Activated naive CD4-positive, alpha-beta T cell treated with Interleukin-2 at 50 U/mL for 16 hours (primary cell): ENCODE measurements at regions not wholly inside any gene's neighbourhood (a gene's known extent, or its start where the extent isn't known, plus 50 kb on each side); places are given as distances from the start of the nearest gene placed in this dataset.
A peak's percentile ranks its signal among the peaks of the same experiment; 100 is the strongest.
"Not testable (repeated sequence)": the region's sequence is repeated elsewhere in the genome, so short reads cannot be mapped to it uniquely, and the experiment has no call there.

Experiments
- DNase-seq: peaks from one replicate; pipeline ENCODE4 v3.0.0-alpha.2; 2020

GRCh38 chr6:150741633-150742200, 123.8 kb upstream of the MTHFD1L start:
- peak; percentile 15 for DNase-seq

- no peak for DNase-seq
These were observed 120.8 kb upstream of the MTHFD1L start for GRCh38 chr6:150744522-150745260.

DNA sequence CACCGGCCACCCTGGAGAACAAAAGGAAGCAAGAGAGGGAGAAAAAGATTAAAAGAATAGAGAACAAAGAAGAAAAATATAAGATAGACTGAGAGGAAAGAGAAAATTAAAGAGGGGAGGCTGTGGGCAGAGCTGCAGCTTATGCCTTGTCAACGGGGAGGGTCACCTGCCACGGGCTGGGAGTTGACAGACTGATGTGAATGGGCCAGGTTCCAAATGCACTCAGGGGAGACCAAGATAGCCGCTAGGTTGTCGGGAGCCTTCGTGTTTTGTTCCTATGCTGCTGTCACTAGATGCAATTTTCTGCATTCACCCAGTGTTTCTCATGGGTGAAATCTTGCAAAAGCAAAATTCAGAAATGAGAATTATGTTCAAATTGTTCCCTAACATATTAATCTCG, 119.6 kb upstream of the MTHFD1L start:
- no peak for DNase-seq

- no peak for DNase-seq
These were observed 118.3 kb upstream of the MTHFD1L start for GRCh38 chr6:150747155-150747554.

GRCh38 chr6:150749091-150749670, 116.3 kb upstream of the MTHFD1L start:
- DNase-seq = no peak

DNA sequence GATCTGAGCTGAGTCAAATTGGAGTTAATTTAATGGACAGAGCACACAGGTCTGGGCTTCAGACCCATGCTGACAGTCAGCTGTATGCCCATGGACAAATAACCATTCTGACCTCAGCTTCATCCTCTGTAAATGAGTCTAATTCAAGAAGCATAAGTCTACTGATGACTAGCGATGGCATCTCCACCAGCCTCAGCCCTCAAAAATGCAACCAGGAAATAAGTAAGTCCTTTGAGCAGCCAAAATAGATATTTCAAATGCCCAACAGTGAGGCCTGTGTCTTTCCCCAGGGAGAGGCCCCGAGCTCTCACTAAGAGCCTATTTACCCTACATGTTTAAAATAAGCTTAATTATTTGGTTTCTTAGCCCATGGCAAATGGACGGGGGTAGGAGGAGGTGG, 114.2 kb upstream of the MTHFD1L start:
- no peak for DNase-seq

GRCh38 chr6:150752409-150752808, 113.1 kb upstream of the MTHFD1L start:
- DNase-seq = no peak

GRCh38 chr6:150753371-150754064, 112.0 kb upstream of the MTHFD1L start:
- DNase-seq = no peak

- DNase-seq = no peak
These were observed 110.5 kb upstream of the MTHFD1L start for GRCh38 chr6:150755042-150755441.

DNA sequence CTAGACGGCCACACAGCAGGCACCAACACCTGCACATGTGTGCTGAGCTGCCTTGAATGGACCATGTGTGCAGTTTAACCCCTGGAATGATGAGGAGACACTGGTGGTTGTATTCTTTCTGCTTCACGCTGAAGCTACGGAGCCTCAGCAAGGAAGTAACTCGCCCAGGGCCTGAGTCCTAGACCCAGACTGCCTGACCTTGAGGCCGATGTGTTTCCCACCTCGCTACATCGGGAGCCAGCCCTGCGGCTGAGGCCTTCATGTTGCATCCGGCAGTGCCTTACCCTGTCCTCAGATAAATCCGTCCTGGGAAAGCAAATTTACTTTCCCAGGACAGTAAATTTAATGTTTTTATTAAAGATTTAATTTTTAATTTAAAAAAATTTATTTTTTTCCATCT, 110.0 kb upstream of the MTHFD1L start:
- no peak for DNase-seq

- DNase-seq = no peak
These were observed 109.3 kb upstream of the MTHFD1L start for GRCh38 chr6:150756173-150756572.

DNA sequence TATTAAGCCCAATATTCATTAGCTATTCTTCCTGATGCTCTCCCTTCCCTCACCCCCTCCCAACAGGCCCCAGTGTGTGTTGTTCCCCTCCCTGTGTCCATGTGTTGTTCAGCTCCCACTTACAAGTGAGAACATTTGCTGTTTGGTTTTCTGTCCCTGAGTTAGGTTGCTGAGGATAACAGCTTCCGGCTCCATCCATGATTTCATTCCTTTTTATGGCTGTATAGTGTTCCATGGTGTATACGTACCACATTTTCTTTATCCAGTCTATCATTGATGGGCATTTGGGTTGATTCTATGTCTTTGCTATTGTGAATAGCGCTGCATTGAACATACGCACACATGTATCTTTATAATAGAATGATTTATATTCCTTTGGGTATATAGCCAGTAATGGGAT, 107.7 kb upstream of the MTHFD1L start:
- DNase-seq = not testable (repeated sequence)

GRCh38 chr6:150759483-150759882, 106.0 kb upstream of the MTHFD1L start:
- no peak for DNase-seq

GRCh38 chr6:150761771-150762170, 103.7 kb upstream of the MTHFD1L start:
- no peak for DNase-seq

DNA sequence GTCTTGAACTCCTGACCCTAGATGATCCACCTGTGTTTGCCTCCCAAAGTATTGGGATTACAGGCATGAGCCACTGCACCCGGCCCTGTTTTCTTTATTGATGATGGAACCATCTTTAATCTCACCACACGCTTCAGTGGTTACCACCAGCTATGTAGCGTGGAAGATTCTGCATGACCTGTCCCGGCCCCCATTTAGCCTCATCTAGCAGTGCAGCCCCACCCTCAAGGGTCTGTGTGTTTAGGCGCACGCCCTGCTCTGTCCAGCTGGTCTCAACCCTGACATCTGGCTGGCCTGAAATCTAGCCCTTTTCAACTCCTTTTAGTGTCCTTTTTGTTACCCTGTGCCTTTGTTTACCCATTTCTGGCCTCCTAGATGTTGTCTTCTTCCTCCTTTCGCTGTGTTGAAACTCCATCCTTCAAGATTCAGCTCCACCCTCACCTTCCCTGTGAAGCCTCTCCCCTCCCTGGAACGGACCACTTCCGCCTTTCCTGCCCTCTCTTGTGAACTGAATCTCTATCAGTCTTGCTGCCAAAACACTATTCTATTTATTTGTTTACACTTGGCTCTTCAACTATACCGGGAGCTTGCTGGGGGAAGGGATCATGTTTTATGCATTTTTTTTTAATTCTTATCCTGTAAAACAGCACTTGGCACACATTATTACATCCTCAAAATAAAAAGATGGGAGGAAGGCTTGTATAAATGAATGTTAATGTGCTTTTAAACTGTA, 101.0 kb upstream of the MTHFD1L start:
- no peak for DNase-seq

DNA sequence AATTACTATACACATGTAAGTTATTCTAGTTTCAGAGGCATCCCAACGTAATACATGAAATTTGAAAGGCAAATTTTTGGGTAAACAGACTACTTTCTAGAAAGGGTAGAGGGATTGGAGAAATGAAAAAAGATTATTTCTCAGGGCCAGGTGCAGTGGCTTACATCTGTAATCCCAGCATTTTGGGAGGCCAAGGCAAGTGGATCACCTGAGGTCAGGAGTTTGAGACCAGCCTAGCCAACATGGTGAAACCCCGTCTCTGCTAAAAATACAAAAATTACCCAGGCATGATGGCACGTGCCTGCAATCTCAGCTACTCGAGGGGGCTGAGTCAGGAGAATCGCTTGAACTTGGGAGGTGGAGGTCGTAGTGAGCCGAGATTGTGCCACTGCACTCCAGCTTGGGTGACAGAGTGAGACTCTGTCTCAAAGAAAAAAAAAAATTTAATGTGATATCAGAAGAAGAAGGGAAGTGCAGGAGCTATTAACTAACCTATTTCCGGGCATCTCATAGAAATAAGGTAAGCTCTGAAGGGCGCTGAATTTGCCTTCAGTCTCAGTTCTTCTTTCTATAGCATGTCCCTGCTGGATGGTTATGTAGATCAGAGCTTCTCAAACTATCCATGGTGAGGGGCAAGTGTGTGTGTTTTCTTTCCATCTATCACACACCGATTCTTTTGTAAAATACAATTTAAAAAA, 100.3 kb upstream of the MTHFD1L start:
- no peak for DNase-seq

GRCh38 chr6:150766201-150766997, 99.1 kb upstream of the MTHFD1L start:
- no peak for DNase-seq

DNA sequence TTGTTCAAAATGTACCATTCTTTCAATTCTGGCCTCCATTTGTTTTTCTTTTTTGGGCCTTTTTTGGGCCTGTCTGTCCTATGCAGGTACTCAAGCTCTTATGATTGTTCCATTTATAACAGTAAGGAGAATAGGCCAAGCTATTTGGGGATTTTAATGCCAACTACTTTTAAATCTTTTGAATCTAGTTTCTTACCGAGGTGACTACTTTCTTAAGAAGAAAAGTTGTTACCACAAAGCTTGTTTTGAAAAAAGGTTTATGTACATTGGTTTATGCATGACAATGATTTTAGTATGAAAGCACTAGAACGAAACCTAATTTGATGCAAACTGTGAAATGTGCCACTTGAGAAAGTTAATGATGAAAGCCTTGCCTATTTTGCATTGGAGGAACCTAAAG, 98.3 kb upstream of the MTHFD1L start:
- DNase-seq = no peak

DNA sequence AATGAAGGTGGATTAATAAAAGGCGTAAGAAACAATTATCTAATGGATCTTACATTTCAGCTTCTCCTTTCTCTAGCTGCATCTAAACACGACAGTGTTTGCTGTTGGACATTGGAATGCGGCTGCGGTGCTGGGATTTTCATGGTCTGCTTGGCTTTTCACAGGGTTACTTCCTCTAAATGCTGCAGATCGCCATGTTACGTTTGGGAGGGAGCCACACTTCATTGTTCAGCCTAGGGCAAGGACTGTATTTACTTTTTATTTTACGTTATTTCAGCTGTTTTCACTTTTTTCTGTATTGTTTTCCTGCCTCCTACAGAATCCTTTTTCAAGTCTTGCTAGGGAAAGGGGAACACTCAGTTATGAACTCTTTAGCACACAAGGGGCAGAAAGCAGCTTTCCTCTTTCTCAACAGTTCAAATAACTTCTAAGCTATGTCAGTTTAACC, 97.9 kb upstream of the MTHFD1L start:
- DNase-seq = no peak

DNA sequence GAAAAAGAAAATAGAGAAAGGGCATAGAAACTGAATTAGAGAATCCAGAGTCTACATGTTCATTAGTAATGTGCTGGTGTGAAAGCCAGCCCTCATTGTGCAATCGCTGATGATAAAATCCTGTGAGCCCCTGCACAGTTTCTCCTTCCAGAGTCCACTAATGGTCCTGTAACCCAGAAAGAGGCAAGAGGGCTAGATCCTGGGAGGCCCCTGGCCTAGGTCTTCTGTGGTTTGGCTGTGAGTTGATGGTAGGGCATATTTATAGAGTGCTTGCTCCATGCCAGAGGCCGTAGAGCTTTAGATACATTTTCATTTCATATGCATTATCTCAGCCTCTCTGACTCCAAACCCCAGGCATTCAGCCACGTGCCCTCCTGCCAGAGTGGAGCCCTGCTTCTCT, 94.9 kb upstream of the MTHFD1L start:
- no peak for DNase-seq

DNA sequence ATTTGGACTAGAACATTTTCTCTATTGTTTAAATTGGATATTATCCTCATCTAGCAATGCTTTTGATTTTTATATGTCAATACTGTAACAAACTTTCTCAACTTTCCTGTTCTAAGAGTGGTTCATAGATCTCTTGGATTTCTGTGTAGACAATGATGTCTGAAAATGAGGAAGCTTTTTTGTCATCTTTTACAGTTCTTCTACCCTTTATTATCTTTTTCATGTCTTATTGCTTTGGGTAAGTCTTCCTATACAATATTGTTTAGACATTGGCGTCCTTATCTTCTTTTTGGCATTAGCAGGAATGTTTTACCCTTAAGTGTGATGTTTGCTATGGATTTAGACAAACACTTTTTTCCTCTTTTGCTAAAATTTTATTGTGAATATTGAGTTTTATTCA, 91.5 kb upstream of the MTHFD1L start:
- DNase-seq = no peak
